GM21515 (cell line): ENCODE measurements at regions not wholly inside any gene's neighbourhood (a gene's known extent, or its start where the extent isn't known, plus 50 kb on each side); places are given as distances from the start of the nearest gene placed in this dataset.

ENCODE experiments used
- ATAC-seq: cut with Tn5 transposase; IDR thresholded peaks from one replicate; pipeline ENCODE4 v1.9.1; 2021; ENCODE audit not compliant: unreplicated experiment

DNA sequence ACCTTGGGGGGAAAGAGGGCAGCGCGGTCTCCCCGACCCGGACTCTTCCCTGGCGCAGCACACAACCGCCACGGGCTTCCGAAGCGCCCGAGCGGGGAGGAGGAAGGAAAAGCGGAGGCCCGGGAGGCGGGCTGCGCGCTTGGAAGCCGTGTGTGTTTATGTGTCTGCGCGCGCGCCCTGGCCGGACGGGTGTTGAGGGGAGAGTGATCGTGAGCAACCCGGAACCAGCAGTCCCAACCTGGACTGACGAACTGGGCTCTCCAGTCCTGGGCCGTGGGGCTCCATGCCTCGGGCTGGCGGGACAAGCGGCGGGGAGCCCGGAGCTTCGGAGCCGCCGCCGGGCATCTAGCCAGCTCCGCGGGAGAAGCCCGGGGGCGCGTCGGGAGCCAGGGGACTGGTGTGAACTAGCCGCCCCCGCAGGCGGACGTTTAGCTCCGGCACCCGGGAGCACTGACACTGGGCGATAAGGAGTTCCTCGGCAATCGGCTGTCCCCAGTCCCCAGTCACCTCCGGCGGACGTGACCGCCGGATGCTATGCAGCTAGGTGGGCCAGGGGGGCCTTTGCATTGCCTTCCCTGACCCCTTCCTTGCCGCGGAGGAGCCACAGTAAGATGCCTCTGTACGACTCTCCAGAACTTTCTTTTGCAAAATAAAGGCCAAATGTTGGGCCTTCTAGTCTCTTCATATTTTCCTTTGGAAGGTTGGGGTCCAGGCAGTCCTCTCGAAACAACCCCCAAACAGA lies 74.8 kb upstream of the BCOR start:
- no peak for ATAC-seq

DNA sequence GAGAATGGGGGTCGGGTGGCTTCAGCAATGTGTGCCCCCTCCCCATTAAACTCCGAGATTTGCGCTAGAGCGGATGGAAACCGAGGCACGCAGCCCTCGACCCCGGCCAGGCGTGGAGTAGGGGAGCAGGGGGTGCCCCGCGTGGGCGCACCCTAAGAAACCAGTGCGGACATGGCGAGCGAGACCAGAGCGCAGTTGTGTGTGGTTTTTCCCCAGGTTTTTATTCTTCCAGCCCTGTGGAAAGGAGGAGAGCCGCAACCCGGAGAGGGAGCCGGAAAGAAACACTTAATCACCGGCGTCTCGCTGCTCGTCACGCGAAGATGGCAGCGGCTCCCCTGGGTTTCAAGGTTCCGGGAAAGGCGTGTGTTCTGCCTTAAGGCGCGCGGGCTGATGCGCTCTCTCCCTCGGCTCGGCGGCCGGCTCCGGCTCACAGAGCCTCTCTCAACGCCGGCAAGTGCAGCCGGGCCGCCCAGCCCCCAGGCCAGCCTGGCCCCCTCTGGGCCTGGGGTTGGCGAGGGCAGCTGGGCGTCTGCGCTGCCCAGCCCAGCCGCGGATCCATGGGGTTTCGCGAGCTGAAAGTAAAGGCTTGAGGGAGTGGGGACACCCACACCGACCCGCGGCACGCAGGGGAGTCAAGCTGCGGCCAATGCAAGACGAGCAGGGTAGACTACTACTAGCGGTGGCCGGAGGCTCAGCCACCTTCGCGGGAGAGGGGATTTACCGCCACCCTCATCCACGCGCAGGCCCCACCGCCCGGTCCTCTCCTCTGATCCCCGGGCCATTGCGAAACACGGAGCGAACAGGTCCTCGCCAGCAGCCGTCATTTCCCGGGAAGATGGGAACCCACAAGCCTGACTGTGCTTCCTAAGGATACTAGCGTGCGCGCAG lies 74.0 kb upstream of the BCOR start:
- ATAC-seq = no peak

DNA sequence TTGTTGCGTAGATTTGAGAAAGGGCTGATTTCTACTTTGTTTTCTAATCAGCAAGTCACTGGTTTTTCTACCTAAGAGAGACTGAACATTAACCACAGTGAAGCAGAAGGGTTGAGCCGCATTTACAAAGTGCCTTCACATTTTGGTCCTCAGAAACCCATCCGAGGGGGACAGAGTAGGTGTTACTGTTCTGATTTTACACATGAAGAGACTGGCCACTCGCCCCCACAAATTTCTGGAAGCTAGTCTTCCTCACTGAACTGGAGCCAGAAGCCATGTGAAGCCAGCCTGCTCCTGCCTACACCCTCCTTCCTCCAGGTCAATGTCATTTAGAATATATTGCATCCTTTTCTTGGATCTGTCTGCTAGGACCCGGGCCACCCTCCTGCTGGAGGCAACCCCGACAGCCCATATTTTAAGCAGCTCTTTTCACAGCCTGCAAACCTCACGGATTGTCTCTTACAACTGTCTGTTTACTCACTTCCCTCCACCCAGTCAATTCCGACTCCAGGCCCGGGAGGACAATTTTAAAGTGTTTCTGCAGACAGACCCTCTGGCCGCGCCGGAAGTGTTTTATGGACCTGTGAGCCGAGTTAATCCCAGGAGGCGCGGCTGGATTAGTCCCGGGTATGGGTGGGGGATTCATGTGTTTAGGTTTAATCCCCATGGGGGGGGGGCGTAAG lies 73.2 kb upstream of the BCOR start:
- no peak for ATAC-seq

DNA sequence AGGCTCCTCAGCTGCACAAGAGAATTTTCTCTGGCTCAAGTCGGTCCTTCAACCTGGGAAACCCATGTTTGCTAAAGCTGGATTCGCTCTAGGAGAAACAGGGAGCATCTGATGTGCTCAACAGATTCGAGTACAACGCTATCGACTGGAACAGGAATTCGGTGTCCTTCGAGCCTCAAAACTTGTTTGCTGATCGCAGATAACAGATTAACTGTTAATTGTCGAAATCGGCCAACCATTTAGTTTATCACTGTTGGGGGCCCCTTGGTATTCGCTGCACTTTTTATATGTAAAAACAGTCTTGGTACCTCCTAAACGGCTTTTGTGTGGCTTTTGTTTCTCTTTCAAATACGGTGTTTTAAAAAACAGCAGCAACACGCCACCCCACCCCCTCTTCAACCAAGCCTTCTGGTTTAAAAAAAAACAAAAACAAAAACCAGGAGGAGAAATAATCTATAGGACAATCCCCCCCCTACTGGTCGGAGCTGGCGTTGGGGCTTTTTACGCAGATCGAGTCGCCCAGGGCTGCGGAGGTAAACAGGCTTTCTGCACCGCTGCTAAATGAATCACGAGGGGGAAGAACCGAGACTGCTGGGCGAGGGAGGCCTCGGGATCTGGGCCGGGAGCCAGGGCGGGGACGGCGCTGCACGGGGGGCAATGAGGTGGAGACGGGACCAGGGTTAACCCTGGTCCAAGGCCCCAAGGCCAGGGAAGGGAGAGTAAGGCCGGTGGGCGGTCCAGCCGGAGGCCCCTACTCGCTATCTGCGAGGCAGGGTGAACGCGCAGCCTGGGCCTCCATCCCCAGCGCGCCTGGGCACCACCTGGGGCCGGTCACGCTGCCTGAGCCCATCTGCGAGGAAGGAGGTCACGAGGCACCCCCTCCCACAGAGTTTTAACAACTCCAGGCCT lies 71.7 kb upstream of the BCOR start:
- ATAC-seq = peak; percentile 35

DNA sequence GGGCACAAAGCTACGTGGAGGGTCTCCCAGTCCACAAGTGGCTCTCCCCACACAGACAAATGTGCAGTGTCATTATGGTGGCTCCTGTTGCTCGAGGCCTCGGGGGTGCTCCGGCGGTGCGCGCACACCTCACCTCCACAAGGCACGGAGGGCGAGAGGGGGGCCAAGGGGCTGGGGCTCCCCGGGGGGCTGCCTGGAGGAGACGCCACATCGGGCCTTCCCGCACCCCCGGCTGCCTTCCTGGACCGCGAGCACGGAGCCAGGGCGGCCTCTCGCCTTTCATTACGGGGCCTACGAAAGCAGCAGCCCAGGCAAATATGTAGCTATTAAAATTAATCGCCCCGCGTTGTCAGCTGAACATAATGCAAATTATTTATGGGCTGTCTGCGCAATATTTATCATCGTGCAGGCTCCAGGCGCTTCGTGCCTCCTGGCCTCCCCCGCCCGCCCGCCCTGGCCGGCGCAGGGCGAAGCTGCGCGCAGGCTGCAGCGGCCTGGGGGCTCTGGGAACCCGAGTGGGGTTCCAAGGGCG lies 70.8 kb upstream of the BCOR start:
- ATAC-seq = no peak

DNA sequence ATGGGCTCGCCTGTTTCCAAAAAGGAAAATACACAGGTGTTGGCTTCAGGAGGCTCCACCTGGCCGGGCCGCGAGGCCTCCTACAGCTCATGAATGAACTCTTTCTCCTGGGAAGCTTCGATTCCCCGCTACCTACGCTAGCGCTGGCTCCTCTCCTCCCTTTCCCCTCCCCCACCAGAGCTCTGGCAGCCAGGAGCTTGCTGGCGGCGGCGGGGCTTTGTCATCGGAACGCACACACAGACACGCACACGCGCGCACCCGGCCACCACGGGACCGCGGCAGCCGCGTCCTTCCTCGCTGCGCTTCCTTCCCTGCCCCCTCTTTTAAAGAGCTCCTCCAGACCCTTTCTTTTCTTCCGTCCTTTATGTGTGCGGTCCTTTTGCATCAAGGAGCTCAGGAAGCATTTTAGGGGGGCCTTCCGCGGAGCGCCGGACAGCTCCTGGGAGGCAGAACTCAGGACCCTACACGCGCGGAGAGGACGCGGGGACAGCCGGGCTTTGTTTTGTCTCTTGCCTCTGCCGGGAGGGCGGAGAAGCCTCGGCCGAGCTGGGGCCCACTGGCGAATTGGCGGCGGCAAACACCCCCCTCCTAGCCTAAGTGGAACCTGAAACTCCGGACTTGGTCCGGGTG lies 70.2 kb upstream of the BCOR start:
- no peak for ATAC-seq

DNA sequence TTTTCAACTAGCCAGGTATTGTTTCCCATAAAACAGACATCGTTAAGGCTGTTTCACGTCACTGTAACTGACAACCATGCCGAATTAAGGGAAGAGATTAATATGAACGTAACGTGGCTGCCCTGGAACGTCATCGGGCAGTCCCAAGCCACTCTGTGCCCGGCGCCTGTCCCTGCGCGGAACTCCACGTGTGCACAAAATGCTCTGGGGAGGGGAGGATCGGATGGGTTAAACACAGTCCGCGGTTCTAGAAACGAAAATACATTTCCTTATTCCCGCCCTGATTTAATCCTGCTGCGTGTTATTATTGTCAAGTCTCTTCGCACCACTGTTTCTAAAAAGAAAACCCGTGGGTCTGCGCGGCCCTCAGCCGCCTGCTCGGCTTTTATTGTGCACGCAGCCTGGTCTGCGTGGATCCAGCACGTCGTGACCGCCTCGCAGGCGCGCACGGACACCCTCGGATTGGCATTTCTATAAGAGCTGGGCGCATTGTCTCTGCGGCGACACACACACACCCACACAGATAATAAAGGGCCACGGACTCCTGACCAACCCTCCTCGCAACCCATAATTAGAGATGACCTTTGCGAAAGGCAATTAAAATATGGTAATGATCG lies 69.6 kb upstream of the BCOR start:
- no peak for ATAC-seq

DNA sequence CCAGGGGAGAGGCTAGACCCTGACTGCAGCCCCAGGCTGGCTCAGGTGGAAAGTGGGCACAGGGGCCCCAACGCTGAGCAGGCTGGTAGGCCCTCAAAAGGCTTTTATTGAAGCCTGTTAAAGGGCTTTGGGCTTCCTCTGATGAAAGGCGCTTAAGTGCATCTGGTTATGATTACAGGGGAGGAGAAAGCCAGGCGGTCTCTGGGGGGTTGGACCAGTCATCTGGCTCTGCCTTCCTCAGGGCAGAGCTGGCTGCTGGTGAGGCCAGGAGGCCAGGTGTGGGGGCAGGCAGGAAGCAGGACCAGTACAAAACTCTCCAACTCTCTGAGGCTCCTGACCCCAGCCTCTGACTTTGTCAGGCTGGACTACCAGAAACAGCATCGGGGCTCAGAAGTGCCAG lies 68.8 kb upstream of the BCOR start:
- no peak for ATAC-seq

DNA sequence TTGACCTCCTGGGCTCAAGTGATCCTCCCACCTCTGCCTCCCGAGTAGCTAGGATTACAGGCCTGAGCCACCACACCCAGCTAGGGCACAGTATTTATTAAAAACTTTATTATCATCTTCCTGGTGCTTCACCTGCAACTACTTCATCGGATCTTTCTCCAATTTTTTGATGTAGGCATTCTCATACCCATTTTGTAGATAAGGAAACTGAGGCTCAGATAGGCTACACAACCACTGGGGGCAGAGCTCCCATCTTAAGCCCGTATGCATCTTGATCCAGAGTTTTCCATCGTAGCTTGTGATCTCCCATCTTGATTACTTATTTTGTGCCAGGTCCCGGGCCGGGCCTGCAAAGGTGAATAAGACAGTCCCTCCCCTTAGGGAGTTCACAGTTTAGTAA lies 68.1 kb upstream of the BCOR start:
- no peak for ATAC-seq

DNA sequence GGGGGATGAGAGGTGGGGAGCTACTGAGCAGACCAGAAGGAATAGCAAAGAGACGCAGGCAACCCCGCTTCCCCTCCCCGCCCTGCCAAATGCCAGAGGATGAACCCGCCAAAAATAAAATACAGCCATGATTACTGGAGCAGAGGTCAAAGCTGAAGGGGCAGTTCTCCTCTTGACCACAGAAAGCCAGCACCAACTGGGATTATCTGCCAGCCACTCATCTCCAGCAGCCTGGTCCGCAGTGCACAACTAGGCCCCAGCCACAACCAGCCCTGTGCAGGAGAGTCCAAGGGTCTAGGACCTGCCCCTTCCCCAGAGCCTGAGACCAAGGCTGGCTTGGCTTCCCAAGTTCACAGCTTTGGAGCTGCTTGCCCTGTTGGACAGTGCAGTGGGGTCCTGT lies 67.4 kb upstream of the BCOR start:
- ATAC-seq = no peak

DNA sequence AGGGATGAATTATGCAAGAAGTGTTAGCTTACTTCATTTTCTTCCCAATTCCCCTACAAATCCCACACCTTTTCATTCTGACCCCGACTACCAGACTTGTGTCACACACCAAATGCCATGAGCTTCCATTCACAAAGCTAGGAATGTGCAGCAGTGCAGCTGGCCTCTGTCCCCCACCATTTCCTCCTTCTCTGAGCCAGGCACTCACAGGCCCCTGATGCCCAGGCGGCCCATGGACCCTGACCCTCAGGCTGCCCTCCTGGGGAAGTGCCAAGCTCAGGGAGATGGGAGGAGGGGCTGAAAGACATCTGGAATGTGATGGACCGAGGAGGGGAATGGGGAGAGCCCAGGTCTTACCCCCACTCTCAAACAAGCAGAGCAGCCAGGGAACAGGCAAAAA lies 67.0 kb upstream of the BCOR start:
- no peak for ATAC-seq

DNA sequence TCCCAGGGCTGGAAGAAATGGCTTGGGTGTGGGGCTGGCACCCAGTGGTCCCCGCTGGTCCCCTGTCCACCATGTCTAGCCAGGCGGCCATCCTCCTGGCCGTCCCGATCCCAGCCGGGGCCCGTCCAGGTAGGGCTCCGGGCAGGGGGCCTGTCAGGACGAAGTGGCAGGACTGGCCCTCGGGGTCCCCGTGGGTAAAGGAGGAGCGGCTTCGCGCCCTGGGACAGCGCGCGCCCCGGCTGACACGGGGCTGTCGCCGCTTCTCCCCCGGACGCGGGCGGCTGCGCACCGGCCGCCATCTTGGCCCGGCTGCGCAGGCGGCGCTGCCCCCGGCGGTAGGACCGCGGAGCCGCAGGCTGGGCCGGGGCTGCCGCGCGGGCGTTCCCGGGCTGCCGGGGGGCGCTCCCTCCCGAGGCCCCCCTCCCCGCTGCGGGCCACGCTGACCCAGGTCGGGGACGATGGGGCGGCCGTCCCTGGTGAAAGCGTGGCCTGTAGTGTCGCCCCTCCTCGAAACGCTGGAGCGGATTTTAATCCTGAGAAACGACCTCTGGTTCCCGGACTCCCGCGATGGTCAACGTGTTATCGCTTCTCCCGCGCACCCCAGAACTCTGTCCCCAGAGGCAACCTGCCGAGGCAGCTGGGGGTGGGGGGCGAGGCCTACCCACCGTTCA lies 60.4 kb upstream of the BCOR start:
- no peak for ATAC-seq

DNA sequence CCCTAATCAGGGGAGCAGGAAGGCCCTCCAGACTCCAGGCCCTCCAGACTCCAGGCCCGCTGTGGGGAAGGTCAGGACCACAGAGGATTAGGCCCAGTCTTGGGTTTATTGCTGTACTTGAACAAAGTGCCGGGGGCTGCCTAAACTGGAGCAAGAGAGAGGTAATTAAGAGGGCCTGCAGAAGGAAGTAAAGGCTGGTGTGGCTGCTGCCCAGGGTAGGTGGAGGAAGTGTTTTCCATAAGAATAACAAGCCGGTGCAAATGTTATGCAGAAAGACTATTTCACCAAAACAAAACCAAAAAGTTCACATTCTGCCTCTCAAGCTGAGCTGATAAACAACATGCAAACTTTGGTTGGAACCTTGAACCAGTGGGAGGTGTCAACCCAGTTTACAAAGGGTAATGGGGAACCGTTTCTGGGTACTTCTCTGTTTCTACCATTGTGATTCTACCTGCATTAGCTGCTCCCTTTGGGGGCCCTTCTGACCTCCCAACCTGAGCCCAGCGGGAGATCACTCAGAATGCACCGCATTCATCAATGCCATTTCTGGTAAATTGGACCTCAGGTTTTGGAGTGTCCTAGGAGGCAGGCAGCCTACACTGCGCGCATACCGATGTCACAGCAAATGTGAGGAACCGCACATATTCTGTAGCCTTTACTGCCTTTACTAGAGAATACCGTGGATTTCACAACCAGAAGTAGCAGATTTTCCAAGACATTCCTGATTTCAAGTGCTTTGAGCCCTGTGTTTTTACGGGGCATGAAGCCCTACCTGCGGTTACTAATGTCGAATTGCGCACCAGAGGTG lies 59.7 kb upstream of the BCOR start:
- ATAC-seq = no peak

DNA sequence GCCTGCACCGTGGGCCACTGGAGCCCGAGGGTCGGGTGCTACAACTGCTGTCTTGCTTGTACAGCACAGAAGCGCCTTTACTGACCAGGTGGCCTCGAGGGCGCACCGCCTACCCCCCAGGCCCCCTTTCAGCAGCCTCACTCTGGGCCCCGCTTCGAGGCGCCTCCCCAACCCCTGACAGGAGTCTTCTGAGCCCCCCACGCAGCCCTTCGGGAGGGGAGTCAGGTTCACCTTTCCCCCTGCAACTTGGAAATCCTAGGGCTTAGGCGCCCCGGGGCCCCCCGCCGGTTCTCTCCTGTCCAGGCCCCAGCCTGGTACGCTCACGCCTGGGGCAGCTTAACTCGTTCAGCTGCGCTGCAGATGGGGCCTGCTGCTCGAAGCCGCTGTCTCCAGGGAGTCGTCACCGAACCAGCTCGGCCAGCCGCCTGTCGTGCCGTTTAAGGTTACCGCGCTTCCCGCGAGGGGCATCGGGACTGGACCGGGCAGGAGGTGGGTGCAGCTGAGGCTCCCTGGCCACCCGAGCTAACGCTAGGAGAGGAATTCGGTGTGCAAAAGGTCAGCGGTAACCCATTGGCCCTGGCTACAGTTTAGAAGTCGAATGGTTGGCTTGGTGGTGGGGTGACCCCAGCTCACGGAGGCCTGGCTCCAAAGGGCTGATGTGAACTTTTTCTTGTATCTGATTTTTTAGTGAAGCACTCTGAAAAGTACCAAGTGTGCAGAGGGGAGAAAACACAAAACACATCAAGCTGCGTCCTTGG lies 58.9 kb upstream of the BCOR start:
- no peak for ATAC-seq

DNA sequence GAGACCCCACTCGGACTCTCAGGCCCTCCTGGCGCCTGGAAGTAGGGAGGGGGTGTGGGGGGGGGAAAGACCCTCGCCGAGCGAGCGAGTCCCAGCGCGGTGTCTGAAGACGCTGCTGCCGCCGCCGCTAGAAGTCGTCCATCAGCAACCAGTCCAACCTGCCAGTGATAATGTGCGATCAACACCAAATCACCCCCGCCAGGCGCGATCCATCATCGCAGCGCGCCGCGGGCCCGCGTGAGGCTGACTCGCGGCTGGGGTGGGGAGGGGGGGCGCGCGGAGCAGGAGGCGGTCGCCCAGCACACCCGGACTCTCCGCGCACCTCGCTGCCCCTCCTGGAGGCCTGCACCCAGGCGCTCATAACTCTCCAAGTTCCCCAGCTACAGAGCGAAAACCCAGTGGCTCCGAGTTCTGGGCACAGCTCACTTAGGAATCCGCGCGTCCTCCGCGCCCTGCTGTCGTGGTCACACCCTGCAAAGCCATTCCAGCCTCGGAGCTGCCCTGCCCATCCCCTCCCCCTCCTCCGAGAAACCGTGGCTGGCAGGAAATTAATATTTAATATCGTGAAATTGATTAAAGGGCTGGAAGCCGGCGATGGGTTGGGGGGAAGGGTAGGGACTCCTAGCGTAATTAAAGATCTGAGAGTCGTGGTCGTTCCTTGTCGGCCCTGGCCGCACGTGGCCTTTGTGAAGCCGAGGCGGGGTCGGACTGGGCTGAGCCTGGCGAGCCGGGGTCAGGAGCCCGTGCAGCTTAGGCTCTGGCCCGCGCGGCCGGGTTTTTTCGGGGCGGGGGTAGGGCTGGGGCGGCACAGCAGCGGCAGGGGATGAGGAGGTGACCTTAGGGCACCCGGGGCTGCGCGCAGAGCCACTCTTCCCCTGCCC lies 58.1 kb upstream of the BCOR start:
- ATAC-seq = no peak

DNA sequence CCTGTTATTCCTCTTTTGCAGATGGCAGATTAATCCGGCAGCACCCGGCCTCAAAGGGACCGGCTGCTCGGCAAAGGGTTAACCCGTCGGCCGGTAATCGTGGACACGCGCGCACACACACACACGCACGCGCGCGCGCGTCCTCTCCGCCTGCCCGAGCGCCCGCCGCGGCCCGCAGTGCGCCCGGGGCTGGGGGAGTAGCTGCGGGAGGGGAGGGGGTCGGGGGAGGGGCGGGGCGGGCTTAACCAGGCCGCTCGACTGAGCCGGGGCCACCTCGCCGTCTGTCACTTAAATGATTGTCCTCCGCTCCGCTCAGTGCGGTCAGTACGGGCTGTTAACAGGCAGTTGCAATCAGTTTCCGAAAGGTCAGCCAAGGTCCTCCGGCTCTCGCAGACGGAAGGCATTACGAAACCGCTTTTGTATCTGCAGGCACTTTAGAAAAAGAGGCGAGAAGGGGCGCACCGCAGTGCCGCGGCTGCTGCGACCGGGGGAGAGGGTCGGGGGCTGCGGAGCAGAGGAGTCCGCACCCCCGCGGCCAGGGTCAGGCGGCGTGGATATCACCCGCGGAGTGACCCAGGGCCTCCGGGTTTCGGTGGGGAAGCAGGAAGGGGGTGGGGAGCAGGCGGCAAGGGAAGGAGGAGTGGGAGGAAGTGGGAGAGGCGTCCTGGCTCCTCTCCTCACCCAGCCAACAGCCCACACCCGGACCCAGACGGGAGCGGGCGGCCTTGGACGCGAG lies 57.3 kb upstream of the BCOR start:
- ATAC-seq = no peak
